Gastrocnemius medialis (tissue), 4 donors: ENCODE measurements at regions not wholly inside any gene's neighbourhood (a gene's known extent, or its start where the extent isn't known, plus 50 kb on each side); places are given as distances from the start of the nearest gene placed in this dataset.
A peak's percentile ranks its signal among the peaks of the same experiment; 100 is the strongest.

Source experiments
- ATAC-seq, 2 donors: fragments of 150-250 bp; one replicate each; pipeline ENCODE4 v1.9.1; 2016
- DNase-seq, 2 donors: peaks; one replicate each; pipeline ENCODE4 v3.0.0-alpha.2; 2019
- H3K27ac ChIP-seq, 4 donors: fragments of 200-600 bp; sonication (generic); 1 replicate in 1 of 4; 2 replicates in 3 of 4; pipeline ENCODE4 v1.5.1; 2016 to 2018; ENCODE audit warnings: mild to moderate bottlenecking in 2 of 4, moderate library complexity in 1 of 4
- H3K27me3 ChIP-seq, 3 donors: fragments of 200-600 bp; sonication (generic) in 2 of 3; 1 replicate in 1 of 3; 2 replicates in 2 of 3; pipeline versions ENCODE4 v1.5.1 to v1.6.0; 2016 to 2019; ENCODE audit warnings: mild to moderate bottlenecking in 1 of 3, moderate library complexity in 1 of 3
- H3K36me3 ChIP-seq, 2 donors: fragments of 200-600 bp; sonication (generic) in 1 of 2; one replicate each; pipeline ENCODE4 v1.5.1; 2017 to 2018
- H3K4me1 ChIP-seq, 2 donors: fragments of 200-600 bp; sonication (generic) in 1 of 2; one replicate each; pipeline ENCODE4 v1.5.1; 2016 to 2017; ENCODE audit warnings: mild to moderate bottlenecking in 2 of 2
- H3K4me3 ChIP-seq, 4 donors: fragments of 200-600 bp; sonication (generic) in 3 of 4; 1 replicate in 1 of 4; 2 replicates in 3 of 4; pipeline ENCODE4 v1.5.1; 2016 to 2019; ENCODE audit warnings: mild to moderate bottlenecking in 2 of 4
- H3K9me3 ChIP-seq, 3 donors: fragments of 200-600 bp; sonication (generic) in 2 of 3; 1 replicate in 1 of 3; 2 replicates in 2 of 3; pipeline ENCODE4 v1.5.1; 2016 to 2019
- POLR2A ChIP-seq, 2 donors: fragments of 450-650 bp; IDR thresholded peaks; one replicate each; pipeline ENCODE4 v1.6.1; 2017; ENCODE audit warnings: antibody characterized with exemption in 2 of 2, mild to moderate bottlenecking in 2 of 2, moderate library complexity in 2 of 2
- in situ Hi-C, 4 donors: fragments of 200-750 bp; cut with MboI; loops; one replicate each; pipeline versions ENCODE4 v1.15.0 to v1.8.0; 2017; ENCODE audit warnings: low sequenced_read_pairs in 4 of 4
- intact Hi-C: fragments of 100-400 bp; cut with DNase I; formaldehyde crosslinking; loops from one replicate; pipeline ENCODE4 v1.15.1; 2023; ENCODE audit warnings: low total_unique reads
- TF ChIP-seq, protein P1 (sequence below), 5 experiments: fragments of 450-650 bp in 3 of 5; fragments of 200-600 bp in 2 of 5; sonication (generic) in 2 of 5; IDR thresholded peaks in 4 of 5; conservative IDR thresholded peaks in 1 of 5; 1 replicate in 4 of 5; 2 replicates in 1 of 5; pipeline ENCODE4 v1.5.1; 2016 to 2019; ENCODE audit warnings: antibody characterized with exemption in 5 of 5, mild to moderate bottlenecking in 3 of 5, moderate library complexity in 3 of 5

DNA sequence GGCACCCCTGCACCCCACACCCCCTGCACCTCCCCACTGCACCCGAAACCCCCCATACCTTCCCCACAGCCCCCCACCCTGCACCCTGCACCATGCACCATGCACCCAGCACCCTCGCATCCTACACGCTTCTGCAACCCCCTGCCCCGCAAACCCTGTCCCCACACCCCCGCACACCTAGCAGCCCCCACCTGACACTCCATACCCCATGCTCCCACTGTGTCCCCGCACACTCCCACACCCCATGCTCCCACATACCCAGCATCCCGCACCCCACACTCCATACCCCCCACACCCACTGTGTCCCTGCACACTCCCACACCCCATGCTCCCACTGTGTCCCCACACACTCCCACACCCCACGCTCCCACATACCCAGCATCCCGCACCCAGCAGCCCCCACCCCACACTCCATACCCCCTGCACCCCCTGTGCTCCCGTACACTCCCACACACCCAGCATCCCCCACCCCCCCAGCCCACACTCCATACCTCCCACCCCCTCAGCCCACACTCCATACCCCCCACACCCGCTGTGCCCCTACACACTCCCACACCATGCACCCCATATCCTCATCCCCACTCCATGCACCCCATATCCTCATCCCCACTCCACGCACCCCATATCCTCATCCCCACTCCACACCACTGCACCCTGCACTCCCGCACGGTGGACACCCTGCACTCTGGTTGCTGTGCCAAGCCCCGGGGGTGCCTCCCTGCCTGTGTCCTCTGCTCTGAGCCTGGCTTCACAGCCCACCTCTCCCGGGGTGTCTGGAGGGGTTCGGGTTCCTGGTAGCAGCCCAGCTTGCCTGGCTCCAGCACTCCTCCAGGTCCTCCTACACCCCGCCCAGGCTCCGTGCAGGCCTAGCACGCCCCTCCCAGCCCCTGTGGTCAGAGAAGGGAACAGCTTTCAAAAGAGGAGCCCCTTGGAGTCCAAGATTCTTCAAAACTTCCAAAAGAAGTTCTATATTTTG, 93.9 kb upstream of the CTDP1 start:
- Histone ChIP-seq H3K36me3 (no peaks in the 10 kb centered on the region), H3K4me3 (no peak overlapping the region), H3K27me3 (peaks cover 0 to 2% (median 0%) of the 10 kb centered on the region in 3 donors), H3K9me3 (no peaks in the 10 kb centered on the region), H3K27ac (no peak overlapping the region), H3K4me1 (peaks cover 0 to 4% of the 10 kb centered on the region in 2 donors)
- in situ Hi-C loops (no loop called here), intact Hi-C loops (no loop called here)
- peak in 1 of 2 donors; percentile 3 for DNase-seq
- no peak for ATAC-seq
- TF ChIP-seq, protein P1, sequence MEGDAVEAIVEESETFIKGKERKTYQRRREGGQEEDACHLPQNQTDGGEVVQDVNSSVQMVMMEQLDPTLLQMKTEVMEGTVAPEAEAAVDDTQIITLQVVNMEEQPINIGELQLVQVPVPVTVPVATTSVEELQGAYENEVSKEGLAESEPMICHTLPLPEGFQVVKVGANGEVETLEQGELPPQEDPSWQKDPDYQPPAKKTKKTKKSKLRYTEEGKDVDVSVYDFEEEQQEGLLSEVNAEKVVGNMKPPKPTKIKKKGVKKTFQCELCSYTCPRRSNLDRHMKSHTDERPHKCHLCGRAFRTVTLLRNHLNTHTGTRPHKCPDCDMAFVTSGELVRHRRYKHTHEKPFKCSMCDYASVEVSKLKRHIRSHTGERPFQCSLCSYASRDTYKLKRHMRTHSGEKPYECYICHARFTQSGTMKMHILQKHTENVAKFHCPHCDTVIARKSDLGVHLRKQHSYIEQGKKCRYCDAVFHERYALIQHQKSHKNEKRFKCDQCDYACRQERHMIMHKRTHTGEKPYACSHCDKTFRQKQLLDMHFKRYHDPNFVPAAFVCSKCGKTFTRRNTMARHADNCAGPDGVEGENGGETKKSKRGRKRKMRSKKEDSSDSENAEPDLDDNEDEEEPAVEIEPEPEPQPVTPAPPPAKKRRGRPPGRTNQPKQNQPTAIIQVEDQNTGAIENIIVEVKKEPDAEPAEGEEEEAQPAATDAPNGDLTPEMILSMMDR (IDR thresholded peaks at IDR 0.05 in 4 of 5, conservative IDR thresholded peaks at IDR 0.05 in 1 of 5): no peak
- TF ChIP-seq POLR2A (IDR thresholded peaks at IDR 0.05): no peak

DNA sequence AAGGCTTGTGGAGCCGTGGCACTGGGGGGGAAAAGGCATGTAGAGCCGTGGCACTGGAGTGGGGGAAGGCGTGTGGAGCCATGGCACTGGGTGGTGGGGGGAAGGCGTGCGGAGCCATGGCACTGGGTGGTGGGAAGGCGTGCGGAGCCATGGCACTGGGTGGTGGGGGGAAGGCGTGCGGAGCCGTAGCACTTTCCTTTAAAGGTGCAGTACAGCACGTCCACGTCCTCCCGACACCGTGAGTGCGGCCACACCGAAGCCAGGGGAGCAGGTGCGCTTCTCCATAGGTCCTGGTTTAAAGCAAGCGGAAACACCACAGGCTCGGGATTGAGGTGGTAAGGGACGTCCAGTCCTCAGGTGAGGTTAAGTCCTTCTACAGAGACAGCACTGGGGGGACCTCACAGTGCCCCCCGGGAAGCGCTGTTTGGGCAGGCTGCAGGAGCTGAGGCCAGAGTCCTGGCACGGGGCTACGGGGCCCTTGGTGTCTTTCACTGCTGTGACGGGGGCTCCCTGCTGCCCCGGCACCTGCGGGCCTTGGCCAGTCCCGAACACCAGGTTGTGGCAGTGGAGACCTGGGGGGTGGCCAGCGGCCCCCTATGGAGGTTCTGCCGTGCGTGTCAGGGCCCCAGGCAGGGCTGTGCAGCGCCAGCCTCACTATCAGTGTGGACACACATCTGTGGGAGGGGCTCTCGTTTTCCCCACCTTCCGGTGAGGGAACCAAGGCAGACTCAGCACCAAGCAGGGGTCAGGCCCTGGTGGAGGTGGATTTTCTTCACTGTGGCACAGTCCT, 93.0 kb upstream of the CTDP1 start:
- in situ Hi-C loops (no loop called here), intact Hi-C loops (no loop called here)
- peak in 1 of 2 donors; percentile 8 for DNase-seq

DNA sequence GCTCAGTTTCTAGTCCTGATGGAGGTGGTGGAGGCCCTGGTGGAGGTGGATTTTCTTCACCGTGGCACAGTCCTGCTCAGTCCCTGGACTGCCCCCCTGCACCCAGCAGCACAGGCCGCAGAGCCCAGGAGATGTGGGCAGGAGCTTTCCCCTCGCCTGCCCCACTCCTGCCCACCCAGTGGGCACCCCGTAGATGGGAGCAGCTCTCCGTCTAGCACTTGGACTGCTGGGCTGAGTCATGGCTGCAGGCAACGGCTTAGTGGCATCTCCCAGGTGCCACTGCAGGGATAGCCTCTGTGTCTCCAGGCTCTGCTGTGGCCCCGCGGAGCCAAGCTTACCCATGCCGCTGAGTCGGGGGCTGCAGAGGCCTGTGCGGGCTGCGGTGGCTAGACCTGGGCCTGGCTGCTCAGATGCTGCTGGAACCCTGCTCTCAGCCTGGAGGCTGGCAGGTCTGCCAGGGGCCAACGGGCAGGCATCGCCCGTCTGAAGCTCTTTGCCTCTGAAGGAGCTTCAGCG, 92.3 kb upstream of the CTDP1 start:
- Histone ChIP-seq H3K27ac (no peak overlapping the region), H3K4me1 (peaks cover 0 to 4% of the 10 kb centered on the region in 2 donors), H3K27me3 (peaks cover 0 to 4% (median 0%) of the 10 kb centered on the region in 3 donors), H3K9me3 (no peaks in the 10 kb centered on the region), H3K36me3 (no peaks in the 10 kb centered on the region), H3K4me3 (no peak overlapping the region)
- intact Hi-C loops (no loop called here), in situ Hi-C loops (no loop called here)
- ATAC-seq: no peak
- DNase-seq: peak in 1 of 2 donors; percentile 4
- no peak for TF ChIP-seq POLR2A (IDR thresholded peaks at IDR 0.05)
- TF ChIP-seq, protein P1 (IDR thresholded peaks at IDR 0.05 in 4 of 5, conservative IDR thresholded peaks at IDR 0.05 in 1 of 5): no peak

More for the DNA sequence above, 93.0 kb upstream of the CTDP1 start:
- ATAC-seq: no peak
- Histone ChIP-seq H3K27ac (no peak overlapping the region), H3K4me1 (peaks cover 0 to 4% of the 10 kb centered on the region in 2 donors), H3K27me3 (peaks cover 0 to 4% (median 0%) of the 10 kb centered on the region in 3 donors), H3K4me3 (no peak overlapping the region), H3K36me3 (no peaks in the 10 kb centered on the region), H3K9me3 (no peaks in the 10 kb centered on the region)
- TF ChIP-seq, protein P1 (IDR thresholded peaks at IDR 0.05 in 4 of 5, conservative IDR thresholded peaks at IDR 0.05 in 1 of 5): no peak
- no peak for TF ChIP-seq POLR2A (IDR thresholded peaks at IDR 0.05)

DNA sequence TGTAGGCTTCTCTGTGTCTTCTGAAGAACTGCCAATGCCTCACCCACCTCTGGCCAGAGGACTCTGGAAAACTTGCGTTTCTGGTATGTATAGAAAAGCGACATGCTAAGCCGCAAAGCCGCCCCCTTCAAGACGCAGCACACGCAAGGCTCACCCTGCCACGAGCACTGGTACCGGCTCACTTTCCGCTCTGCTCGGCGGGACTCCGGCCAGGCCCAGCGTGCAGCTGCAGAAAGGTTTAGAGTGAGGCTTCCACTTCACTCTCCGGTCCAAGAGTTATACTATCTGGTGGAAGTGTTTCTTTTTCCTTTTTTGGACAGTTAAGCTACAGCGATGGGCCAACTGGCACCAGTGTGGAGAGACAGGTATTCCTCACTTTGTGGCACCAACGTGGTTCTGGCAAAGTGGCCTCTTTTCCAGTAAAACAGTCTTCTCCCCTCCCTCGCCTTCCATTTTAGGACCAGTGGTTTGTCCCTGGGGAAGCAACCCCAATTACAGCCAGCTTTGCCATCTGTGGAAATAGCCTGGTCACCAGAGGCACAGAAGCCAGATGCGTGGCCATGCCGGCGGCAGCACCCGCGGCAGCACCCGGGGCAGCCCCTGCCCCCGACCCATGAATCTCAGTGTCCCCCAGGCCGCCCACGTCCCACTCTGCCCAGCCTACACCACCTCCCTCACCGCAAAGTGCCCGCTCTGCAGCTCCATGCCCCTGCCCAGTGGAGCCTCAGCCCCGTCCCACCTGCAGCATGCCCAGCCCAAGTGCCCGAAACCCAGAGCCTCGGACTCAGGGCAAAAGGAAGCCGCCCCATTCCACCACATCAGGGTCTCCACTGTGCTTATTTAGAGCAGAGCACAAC, 91.6 kb upstream of the CTDP1 start:
- Histone ChIP-seq H3K27ac (peak overlapping the region in 2 of 4 donors; percentile 11 to 48), H3K4me1 (peaks cover 0 to 4% of the 10 kb centered on the region in 2 donors), H3K36me3 (no peaks in the 10 kb centered on the region), H3K4me3 (no peak overlapping the region), H3K9me3 (no peaks in the 10 kb centered on the region), H3K27me3 (peaks cover 0 to 4% (median 0%) of the 10 kb centered on the region in 3 donors)
- intact Hi-C loops (no loop called here), in situ Hi-C loops (no loop called here)
- DNase-seq (peak in 1 of 2 donors; percentile 4), ATAC-seq (no peak)
- TF ChIP-seq, protein P1 (IDR thresholded peaks at IDR 0.05 in 4 of 5, conservative IDR thresholded peaks at IDR 0.05 in 1 of 5): no peak
- no peak for TF ChIP-seq POLR2A (IDR thresholded peaks at IDR 0.05)
